Fibroblast of lung (primary cell): ENCODE measurements at regions not wholly inside any gene's neighbourhood (a gene's known extent, or its start where the extent isn't known, plus 50 kb on each side); places are given as distances from the start of the nearest gene placed in this dataset.

Experiments used
- CTCF ChIP-seq, 2 donors: IDR thresholded peaks in 1 of 2; conservative IDR thresholded peaks in 1 of 2; 1 replicate in 1 of 2; 2 replicates in 1 of 2; pipeline ENCODE4 v1.5.1; 2011 to 2012; ENCODE audit warnings: low read length in 2 of 2, control low read depth in 1 of 2, inconsistent platforms in 1 of 2, low read depth in 1 of 2, mild to moderate bottlenecking in 1 of 2
- EZH2 ChIP-seq: IDR thresholded peaks from 2 replicates; pipeline ENCODE4 v1.5.1; 2012; ENCODE audit warnings: low read length, control low read depth, mild to moderate bottlenecking; ENCODE audit errors: missing control alignments

GRCh38 chr9:134234687-134235359 lies 70.5 kb upstream of the RNU6ATAC start:
- TF ChIP-seq CTCF (conservative IDR thresholded peaks at IDR 0.05 in 1 of 2, IDR thresholded peaks at IDR 0.05 in 1 of 2; ENCODE audit: low read depth in 1 of 2, low read length in 2 of 2) (no peak), EZH2 (no peak)
